ENCODE measurements at regions not wholly inside any gene's neighbourhood (a gene's known extent, or its start where the extent isn't known, plus 50 kb on each side); places are given as distances from the start of the nearest gene placed in this dataset.

- DNase-seq (ENCODE audit: low read depth) = peak; percentile 97
- no peak overlapping the region for H3K4me3 ChIP-seq (ENCODE audit: control insufficient read depth, low read depth, low read length)
- TF ChIP-seq, protein P1, sequence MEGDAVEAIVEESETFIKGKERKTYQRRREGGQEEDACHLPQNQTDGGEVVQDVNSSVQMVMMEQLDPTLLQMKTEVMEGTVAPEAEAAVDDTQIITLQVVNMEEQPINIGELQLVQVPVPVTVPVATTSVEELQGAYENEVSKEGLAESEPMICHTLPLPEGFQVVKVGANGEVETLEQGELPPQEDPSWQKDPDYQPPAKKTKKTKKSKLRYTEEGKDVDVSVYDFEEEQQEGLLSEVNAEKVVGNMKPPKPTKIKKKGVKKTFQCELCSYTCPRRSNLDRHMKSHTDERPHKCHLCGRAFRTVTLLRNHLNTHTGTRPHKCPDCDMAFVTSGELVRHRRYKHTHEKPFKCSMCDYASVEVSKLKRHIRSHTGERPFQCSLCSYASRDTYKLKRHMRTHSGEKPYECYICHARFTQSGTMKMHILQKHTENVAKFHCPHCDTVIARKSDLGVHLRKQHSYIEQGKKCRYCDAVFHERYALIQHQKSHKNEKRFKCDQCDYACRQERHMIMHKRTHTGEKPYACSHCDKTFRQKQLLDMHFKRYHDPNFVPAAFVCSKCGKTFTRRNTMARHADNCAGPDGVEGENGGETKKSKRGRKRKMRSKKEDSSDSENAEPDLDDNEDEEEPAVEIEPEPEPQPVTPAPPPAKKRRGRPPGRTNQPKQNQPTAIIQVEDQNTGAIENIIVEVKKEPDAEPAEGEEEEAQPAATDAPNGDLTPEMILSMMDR (conservative IDR thresholded peaks at IDR 0.05; ENCODE audit: control insufficient read depth, insufficient read depth, low read depth, low read length) = no peak
These were observed 500.9 kb downstream of the SOX2 start for GRCh38 chr3:182212479-182213076.

DNA sequence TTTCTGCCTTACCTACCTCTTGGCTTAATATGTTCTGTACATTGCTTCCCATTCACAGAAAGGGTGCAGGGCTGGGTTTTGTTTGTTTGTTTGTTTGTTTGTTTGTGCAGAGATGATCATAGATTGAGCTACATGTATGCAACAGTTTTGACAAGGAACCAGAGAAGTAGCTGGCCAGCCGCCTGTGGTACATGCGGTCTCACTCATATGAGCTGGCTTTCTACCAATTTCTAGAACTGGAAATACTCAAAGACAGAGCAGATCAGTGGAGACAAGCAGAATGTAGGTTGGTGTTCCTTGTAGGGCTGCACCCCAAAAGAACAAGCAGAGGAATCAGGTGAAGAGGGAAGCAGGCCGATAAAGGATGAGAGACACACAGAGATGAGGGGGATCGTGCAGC, 502.7 kb downstream of the SOX2 start:
- DNase-seq (ENCODE audit: low read depth) = peak; percentile 45
- H3K4me3 ChIP-seq (ENCODE audit: control insufficient read depth, low read depth, low read length) = no peak overlapping the region
- TF ChIP-seq, protein P1 (conservative IDR thresholded peaks at IDR 0.05; ENCODE audit: control insufficient read depth, insufficient read depth, low read depth, low read length) = no peak

DNA sequence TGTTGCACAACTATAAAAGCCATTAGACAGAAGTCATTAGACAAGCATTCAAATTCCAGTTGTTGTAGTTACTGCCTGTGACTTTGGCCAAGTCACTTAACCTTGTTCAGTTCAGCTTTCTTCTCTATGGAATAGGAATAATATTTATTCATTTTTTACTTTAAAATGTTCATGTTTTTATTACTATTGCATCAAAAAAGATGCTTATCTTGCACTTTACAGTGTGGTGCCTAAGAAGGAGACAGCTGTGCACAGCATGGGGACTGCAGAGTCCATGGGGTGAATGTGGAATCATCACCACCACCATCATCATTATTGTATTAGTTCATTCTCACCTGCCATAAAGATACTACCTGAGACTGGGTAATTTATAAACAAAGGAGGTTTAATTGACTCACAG, 504.2 kb downstream of the SOX2 start:
- TF ChIP-seq, protein P1 (conservative IDR thresholded peaks at IDR 0.05; ENCODE audit: control insufficient read depth, insufficient read depth, low read depth, low read length) = no peak
- DNase-seq (ENCODE audit: low read depth) = no peak

DNA sequence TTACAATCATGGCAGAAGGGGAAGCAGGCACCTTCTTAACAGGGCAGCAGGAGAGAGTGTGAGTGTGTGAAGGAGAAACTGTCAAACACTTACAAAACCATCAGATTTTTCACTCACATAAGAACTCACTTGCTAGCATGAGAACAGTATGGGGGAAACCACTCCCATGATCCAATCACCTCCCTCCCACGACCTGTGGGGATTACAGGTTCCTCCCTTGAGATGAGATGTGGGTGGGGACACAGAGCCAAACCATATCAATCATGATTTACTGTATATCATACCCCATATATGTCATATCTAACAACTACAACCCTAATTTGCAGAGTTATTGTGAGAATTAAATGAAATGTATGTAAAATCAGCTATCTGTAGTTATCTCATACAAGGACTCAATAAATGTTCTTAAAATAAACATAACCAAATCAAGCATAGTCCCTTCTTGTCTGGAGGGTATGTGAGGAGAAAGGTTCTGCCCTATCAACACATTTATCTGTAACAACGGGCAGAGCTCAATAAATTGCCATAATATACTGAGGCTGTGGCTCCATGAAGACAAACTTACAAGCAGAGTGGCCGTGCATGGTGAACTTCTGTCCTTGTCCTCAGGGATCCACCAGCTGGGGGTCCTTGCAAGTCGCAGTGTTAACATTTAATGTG, 504.7 kb downstream of the SOX2 start:
- no peak overlapping the region for H3K4me3 ChIP-seq (ENCODE audit: control insufficient read depth, low read depth, low read length)
- TF ChIP-seq, protein P1 (conservative IDR thresholded peaks at IDR 0.05; ENCODE audit: control insufficient read depth, insufficient read depth, low read depth, low read length) = no peak
- no peak for DNase-seq (ENCODE audit: low read depth)

More for the DNA sequence above, 504.2 kb downstream of the SOX2 start:
- no peak overlapping the region for H3K4me3 ChIP-seq (ENCODE audit: control insufficient read depth, low read depth, low read length)

DNA sequence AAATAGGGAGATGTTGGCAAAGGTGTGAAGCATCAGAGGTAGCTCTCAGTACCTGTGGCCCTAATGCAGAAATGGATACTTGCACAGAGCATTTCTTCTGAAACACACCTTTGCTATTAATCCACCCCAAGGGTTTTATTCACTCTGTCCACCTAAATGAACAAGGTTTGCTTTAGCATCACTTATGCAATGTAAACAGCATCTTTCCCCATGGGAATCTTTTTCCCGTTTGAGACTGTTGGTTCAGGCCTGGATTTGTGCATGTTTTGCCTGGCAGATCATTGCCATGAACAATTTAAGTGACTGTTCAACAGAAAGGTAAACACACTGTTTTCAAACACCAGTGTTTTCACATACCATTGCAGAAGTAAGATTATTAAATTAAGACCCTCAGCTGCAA, 508.3 kb downstream of the SOX2 start:
- DNase-seq (ENCODE audit: low read depth) = no peak
- TF ChIP-seq, protein P1 (conservative IDR thresholded peaks at IDR 0.05; ENCODE audit: control insufficient read depth, insufficient read depth, low read depth, low read length) = no peak
- H3K4me3 ChIP-seq (ENCODE audit: control insufficient read depth, low read depth, low read length) = no peak overlapping the region

DNA sequence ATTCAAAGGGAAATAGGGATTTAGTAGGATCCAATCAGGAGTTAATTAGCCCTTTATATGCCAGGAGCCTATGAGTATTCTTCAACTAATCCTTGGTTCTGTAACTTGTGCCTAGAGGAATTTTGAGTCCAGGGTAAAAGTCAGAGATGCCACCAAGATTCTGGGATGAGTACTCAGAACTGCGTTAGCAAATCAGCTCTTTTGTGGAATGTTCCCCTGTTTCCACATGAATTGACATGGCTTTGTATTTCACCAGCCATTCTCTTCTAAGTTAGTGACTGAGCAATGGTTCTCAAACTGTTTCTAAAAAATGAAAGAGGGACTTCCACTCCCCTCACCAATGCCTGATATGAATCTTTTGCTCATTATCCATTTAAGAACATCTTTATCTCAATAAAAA, 508.7 kb downstream of the SOX2 start:
- H3K4me3 ChIP-seq (ENCODE audit: control insufficient read depth, low read depth, low read length) = no peak overlapping the region
- TF ChIP-seq, protein P1 (conservative IDR thresholded peaks at IDR 0.05; ENCODE audit: control insufficient read depth, insufficient read depth, low read depth, low read length) = no peak
- DNase-seq (ENCODE audit: low read depth) = no peak

Measured in fibroblast of mammary gland (primary cell).